GM12878 (cell line): ENCODE measurements at regions not wholly inside any gene's neighbourhood (a gene's known extent, or its start where the extent isn't known, plus 50 kb on each side); places are given as distances from the start of the nearest gene placed in this dataset.

ENCODE experiments used
- BCL11A ChIP-seq: IDR thresholded peaks from 2 replicates; pipeline ENCODE4 v1.6.1; 2011; ENCODE audit warnings: low read depth, low read length
- BCL3 ChIP-seq: IDR thresholded peaks from 2 replicates; pipeline ENCODE4 v1.6.1; 2011; ENCODE audit warnings: borderline replicate concordance, low read depth, mild to moderate bottlenecking, moderate library complexity, low read length; ENCODE audit not compliant: insufficient read depth, poor library complexity, severe bottlenecking
- BHLHE40 ChIP-seq, 2 experiments: fragments of 450-650 bp in 1 of 2; IDR thresholded peaks; 2 replicates each; pipeline ENCODE4 v1.6.1; 2011 to 2017; ENCODE audit warnings: low read depth in 2 of 2, borderline replicate concordance in 1 of 2, improper control_type of control experiment in 1 of 2, low read length in 1 of 2, mild to moderate bottlenecking in 1 of 2
- CBFB ChIP-seq: IDR thresholded peaks from 2 replicates; pipeline ENCODE4 v1.6.1; 2016; ENCODE audit warnings: antibody characterized with exemption, low read depth
- CBX5 ChIP-seq: sonication (generic); IDR thresholded peaks from 2 replicates; pipeline ENCODE4 v1.6.1; 2016; ENCODE audit warnings: low read depth, moderate library complexity, mild to moderate bottlenecking, inconsistent platforms
- CHD4 ChIP-seq: fragments of 200-600 bp; sonication (generic); IDR thresholded peaks from 2 replicates; pipeline ENCODE4 v1.6.1; 2016; ENCODE audit warnings: mild to moderate bottlenecking
- CREM ChIP-seq: IDR thresholded peaks from 2 replicates; pipeline ENCODE4 v1.6.1; 2014; ENCODE audit warnings: antibody characterized with exemption, low read depth
- EP300 ChIP-seq, 2 experiments: fragments of 150-350 bp in 1 of 2; IDR thresholded peaks; 2 replicates each; pipeline ENCODE4 v1.6.1; 2011 to 2012; ENCODE audit warnings: low read depth in 2 of 2, low read length in 2 of 2, borderline replicate concordance in 1 of 2, improper control_type of control experiment in 1 of 2, inconsistent platforms in 1 of 2; ENCODE audit not compliant: control insufficient read depth in 1 of 2
- FOS ChIP-seq: IDR thresholded peaks from 3 replicates; pipeline ENCODE4 v1.6.1; 2011; ENCODE audit warnings: borderline replicate concordance; ENCODE audit not compliant: insufficient read length; ENCODE audit errors: extremely low read depth
- GABPA ChIP-seq: IDR thresholded peaks from 2 replicates; pipeline ENCODE4 v1.6.1; 2014; ENCODE audit warnings: antibody characterized with exemption, low read depth, mild to moderate bottlenecking, inconsistent platforms
- KLF5 ChIP-seq: fragments of 450-650 bp; IDR thresholded peaks from 2 replicates; pipeline ENCODE4 v1.6.1; 2014; ENCODE audit warnings: mild to moderate bottlenecking; ENCODE audit not compliant: partially characterized antibody
- MEF2A ChIP-seq: IDR thresholded peaks from 2 replicates; pipeline ENCODE4 v1.6.1; 2011; ENCODE audit warnings: low read depth, mild to moderate bottlenecking, low read length, moderate library complexity; ENCODE audit not compliant: insufficient read depth
- MYC ChIP-seq: IDR thresholded peaks from 2 replicates; pipeline ENCODE4 v1.6.1; 2011; ENCODE audit warnings: mild to moderate bottlenecking, low read length, moderate library complexity, inconsistent platforms; ENCODE audit not compliant: insufficient read depth, insufficient replicate concordance, insufficient read length, severe bottlenecking
- NBN ChIP-seq: fragments of 450-650 bp; IDR thresholded peaks from 2 replicates; pipeline ENCODE4 v1.6.1; 2016
- POLR2A ChIP-seq: IDR thresholded peaks from 2 replicates; pipeline ENCODE4 v1.6.1; 2011; ENCODE audit warnings: low read depth, mild to moderate bottlenecking, low read length
- POLR2AphosphoS2 ChIP-seq: IDR thresholded peaks from 2 replicates; pipeline ENCODE4 v1.6.1; 2011; ENCODE audit warnings: low read depth, mild to moderate bottlenecking, low read length, improper control_type of control experiment, moderate library complexity
- POU2F2 ChIP-seq: IDR thresholded peaks from 3 replicates; pipeline ENCODE4 v1.6.1; 2011; ENCODE audit warnings: low read depth, mild to moderate bottlenecking, low read length, borderline replicate concordance
- SIN3A ChIP-seq: IDR thresholded peaks from 2 replicates; pipeline ENCODE4 v1.6.1; 2012; ENCODE audit warnings: low read depth, low read length, improper control_type of control experiment
- SMAD1 ChIP-seq: fragments of 450-650 bp; IDR thresholded peaks from 2 replicates; pipeline ENCODE4 v1.6.1; 2018; ENCODE audit warnings: mild to moderate bottlenecking, low read depth; ENCODE audit not compliant: partially characterized antibody
- SPI1 ChIP-seq: IDR thresholded peaks from 2 replicates; pipeline ENCODE4 v1.6.1; 2011; ENCODE audit warnings: low read depth, mild to moderate bottlenecking, low read length, moderate library complexity, borderline replicate concordance; ENCODE audit not compliant: insufficient read depth
- SRF ChIP-seq, 2 experiments: IDR thresholded peaks; 2 replicates each; pipeline ENCODE4 v1.6.1; 2011; ENCODE audit warnings: low read depth in 2 of 2, low read length in 2 of 2, mild to moderate bottlenecking in 1 of 2, moderate library complexity in 1 of 2
- STAT1 ChIP-seq: fragments of 450-650 bp; conservative IDR thresholded peaks from 2 replicates; pipeline ENCODE4 v1.6.1; 2014; ENCODE audit warnings: antibody characterized with exemption, mild to moderate bottlenecking
- TCF12 ChIP-seq: IDR thresholded peaks from 2 replicates; pipeline ENCODE4 v1.6.1; 2011; ENCODE audit warnings: low read depth, mild to moderate bottlenecking, low read length
- TCF3 ChIP-seq: IDR thresholded peaks from 2 replicates; pipeline ENCODE4 v1.6.1; 2012; ENCODE audit warnings: low read depth, mild to moderate bottlenecking, low read length, borderline replicate concordance; ENCODE audit not compliant: insufficient read depth
- ZBED1 ChIP-seq: IDR thresholded peaks from 2 replicates; pipeline ENCODE4 v1.6.1; 2016; ENCODE audit warnings: borderline replicate concordance
- ZBTB33 ChIP-seq: fragments of 450-650 bp; IDR thresholded peaks from 2 replicates; pipeline ENCODE4 v1.6.1; 2017; ENCODE audit warnings: mild to moderate bottlenecking
- ZSCAN29 ChIP-seq: fragments of 450-650 bp; IDR thresholded peaks from 2 replicates; pipeline ENCODE4 v1.6.1; 2017; ENCODE audit warnings: mild to moderate bottlenecking, moderate library complexity
- TF ChIP-seq, protein P1 (sequence below): fragments of 450-650 bp; IDR thresholded peaks from 2 replicates; pipeline ENCODE4 v1.6.1; 2016; ENCODE audit warnings: mild to moderate bottlenecking

GRCh38 chr12:93166541-93167307 is 211.0 kb upstream of the NUDT4 start (continued):
- TF ChIP-seq ZBTB33 = no peak
- no peak for TF ChIP-seq SIN3A
- TF ChIP-seq CBX5 = peak; percentile 73; the same call in 1 of the 2 replicates
- TF ChIP-seq NBN = peak; percentile 28; the same call in 1 of the 2 replicates
- TF ChIP-seq, protein P1, sequence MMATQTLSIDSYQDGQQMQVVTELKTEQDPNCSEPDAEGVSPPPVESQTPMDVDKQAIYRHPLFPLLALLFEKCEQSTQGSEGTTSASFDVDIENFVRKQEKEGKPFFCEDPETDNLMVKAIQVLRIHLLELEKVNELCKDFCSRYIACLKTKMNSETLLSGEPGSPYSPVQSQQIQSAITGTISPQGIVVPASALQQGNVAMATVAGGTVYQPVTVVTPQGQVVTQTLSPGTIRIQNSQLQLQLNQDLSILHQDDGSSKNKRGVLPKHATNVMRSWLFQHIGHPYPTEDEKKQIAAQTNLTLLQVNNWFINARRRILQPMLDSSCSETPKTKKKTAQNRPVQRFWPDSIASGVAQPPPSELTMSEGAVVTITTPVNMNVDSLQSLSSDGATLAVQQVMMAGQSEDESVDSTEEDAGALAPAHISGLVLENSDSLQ = no peak; the same call in 1 of the 2 replicates
- TF ChIP-seq TCF12 = peak; percentile 42; the same call in 1 of the 2 replicates
- no peak for TF ChIP-seq GABPA
- TF ChIP-seq MYC = no peak
- TF ChIP-seq FOS = no peak
- no peak for TF ChIP-seq BCL11A
- no peak for TF ChIP-seq STAT1
- peak; percentile 58 for TF ChIP-seq BCL3
- no peak for TF ChIP-seq SRF (IDR thresholded peaks at IDR 0.05; ENCODE audit: low read depth in 2 of 2, low read length in 2 of 2)
- TF ChIP-seq SMAD1 = no peak
- no peak for TF ChIP-seq CREM
- TF ChIP-seq CHD4 = no peak
- no peak for TF ChIP-seq POLR2AphosphoS2
- TF ChIP-seq MEF2A = peak; percentile 91
- peak; percentile 54; the same call in 1 of the 2 replicates for TF ChIP-seq ZBED1
- TF ChIP-seq POLR2A = no peak
- TF ChIP-seq ZSCAN29 = no peak
- TF ChIP-seq KLF5 = no peak
- TF ChIP-seq POU2F2 = no peak
- peak; percentile 40; the same call in 1 of the 2 replicates for TF ChIP-seq CBFB
- TF ChIP-seq SPI1 = peak; percentile 8; the same call in 1 of the 2 replicates
- TF ChIP-seq EP300 (IDR thresholded peaks at IDR 0.05; ENCODE audit: borderline replicate concordance in 1 of 2, control insufficient read depth in 1 of 2, low read depth in 2 of 2, low read length in 2 of 2) = peak; percentile 44 to 81
- no peak for TF ChIP-seq BHLHE40 (IDR thresholded peaks at IDR 0.05; ENCODE audit: borderline replicate concordance in 1 of 2, low read depth in 2 of 2, low read length in 1 of 2)
- TF ChIP-seq TCF3 = no peak
